BLaER1 treated with 17β-estradiol and CSF1 and Interleukin-3, amounts not matched to agents 10 nM and 100 nM (cell line): ENCODE measurements at regions not wholly inside any gene's neighbourhood (a gene's known extent, or its start where the extent isn't known, plus 50 kb on each side); places are given as distances from the start of the nearest gene placed in this dataset.

Experiments
- H3K27ac ChIP-seq, 11 experiments: shearing (Covaris generic); formaldehyde crosslinking; 2 replicates each; pipeline ENCODE4 v1.8.1; 2022
- H3K27me3 ChIP-seq, 11 experiments: shearing (Covaris generic); formaldehyde crosslinking; 2 replicates each; pipeline ENCODE4 v1.8.1; 2022
- H3K36me3 ChIP-seq, 11 experiments: shearing (Covaris generic); formaldehyde crosslinking; 2 replicates each; pipeline ENCODE4 v1.8.1; 2022
- H3K4me1 ChIP-seq, 10 experiments: shearing (Covaris generic); formaldehyde crosslinking; 2 replicates each; pipeline ENCODE4 v1.8.1; 2022
- H3K4me2 ChIP-seq, 11 experiments: shearing (Covaris generic); formaldehyde crosslinking; 2 replicates each; pipeline ENCODE4 v1.8.1; 2022
- H3K4me3 ChIP-seq, 10 experiments: shearing (Covaris generic); formaldehyde crosslinking; 2 replicates each; pipeline ENCODE4 v1.8.1; 2022
- H3K9ac ChIP-seq, 11 experiments: shearing (Covaris generic); formaldehyde crosslinking; 2 replicates each; pipeline ENCODE4 v1.8.1; 2022
- H3K9me3 ChIP-seq, 11 experiments: shearing (Covaris generic); formaldehyde crosslinking; replicated peaks in 1 of 11; 2 replicates each; pipeline ENCODE4 v1.8.1; 2022
- H4K20me1 ChIP-seq, 11 experiments: shearing (Covaris generic); formaldehyde crosslinking; 2 replicates each; pipeline ENCODE4 v1.8.1; 2022
- Cebpa-rat ChIP-seq, 11 experiments: shearing (Covaris generic); IDR thresholded peaks; 2 replicates each; pipeline ENCODE4 v1.8.1; 2022

- Histone ChIP-seq H4K20me1 (no peaks in the 10 kb centered on the region), H3K4me3 (no peak overlapping the region), H3K9ac (no peak overlapping the region), H3K9me3 (peaks cover 12 to 41% (median 35%) of the 10 kb centered on the region in 11 experiments), H3K4me2 (no peak overlapping the region), H3K36me3 (peaks cover 0 to 5% (median 0%) of the 10 kb centered on the region in 11 experiments; a peak in 3 of 22 replicates), H3K27me3 (no peaks in the 10 kb centered on the region), H3K27ac (no peak overlapping the region), H3K4me1 (peaks cover 0 to 11% (median 0%) of the 10 kb centered on the region in 10 experiments; a peak in 3 of 20 replicates)
- no peak for TF ChIP-seq Cebpa-rat (IDR thresholded peaks at IDR 0.05)
These were observed 51.4 kb upstream of the LIPC start for GRCh38 chr15:58380280-58380945.

- no peaks in the 10 kb centered on the region for H3K27me3 ChIP-seq
- peaks cover 12 to 39% (median 25%) of the 10 kb centered on the region in 11 experiments; a peak in 21 of 22 replicates for H3K9me3 ChIP-seq
- H3K4me2 ChIP-seq: peak overlapping the region in 2 of 11 experiments; percentile 5 to 16; a peak in 1 of 22 replicates
- H3K4me3 ChIP-seq: no peak overlapping the region
- TF ChIP-seq Cebpa-rat (IDR thresholded peaks at IDR 0.05): no peak
- H3K27ac ChIP-seq: no peak overlapping the region
- H3K36me3 ChIP-seq: peaks cover 0 to 5% (median 0%) of the 10 kb centered on the region in 11 experiments; a peak in 3 of 22 replicates
- H3K9ac ChIP-seq: no peak overlapping the region
- no peaks in the 10 kb centered on the region for H4K20me1 ChIP-seq
- peaks cover 0 to 11% (median under 1%) of the 10 kb centered on the region in 10 experiments; a peak in 6 of 20 replicates for H3K4me1 ChIP-seq
These were observed 50.1 kb upstream of the LIPC start for GRCh38 chr15:58381697-58382096.
